IPS DF 19.7 (cell line): ENCODE measurements at regions not wholly inside any gene's neighbourhood (a gene's known extent, or its start where the extent isn't known, plus 50 kb on each side); places are given as distances from the start of the nearest gene placed in this dataset.
"Not testable (repeated sequence)": the region's sequence is repeated elsewhere in the genome, so short reads cannot be mapped to it uniquely, and the experiment has no call there.

ENCODE experiments used
- DNase-seq: peaks from one replicate; pipeline ENCODE4 v3.0.0-alpha.2; 2013; ENCODE audit warnings: low read depth, low spot score

- no peak for DNase-seq
These were observed 146.4 kb upstream of the GALNT2 start for GRCh38 chr1:229920683-229921082.

GRCh38 chr1:229922249-229922648 is 144.8 kb upstream of the GALNT2 start:
- DNase-seq: no peak

- DNase-seq: no peak
These were observed 142.4 kb upstream of the GALNT2 start for GRCh38 chr1:229924639-229925038.

- DNase-seq: no peak
These were observed 138.3 kb upstream of the GALNT2 start for GRCh38 chr1:229928767-229929166.

GRCh38 chr1:229931751-229932150 is 135.3 kb upstream of the GALNT2 start:
- DNase-seq: not testable (repeated sequence)

- DNase-seq: not testable (repeated sequence)
These were observed 131.9 kb upstream of the GALNT2 start for GRCh38 chr1:229935157-229935556.

GRCh38 chr1:229938551-229938950 is 128.5 kb upstream of the GALNT2 start:
- DNase-seq: no peak

- DNase-seq: no peak
These were observed 126.4 kb upstream of the GALNT2 start for GRCh38 chr1:229940684-229941083.

- DNase-seq: no peak
These were observed 125.9 kb upstream of the GALNT2 start for GRCh38 chr1:229941160-229941559.

- no peak for DNase-seq
These were observed 125.2 kb upstream of the GALNT2 start for GRCh38 chr1:229941831-229942230.

- DNase-seq: no peak
These were observed 124.5 kb upstream of the GALNT2 start for GRCh38 chr1:229942501-229942900.

GRCh38 chr1:229943148-229943714 is 123.8 kb upstream of the GALNT2 start:
- no peak for DNase-seq

- DNase-seq: no peak
These were observed 122.9 kb upstream of the GALNT2 start for GRCh38 chr1:229943988-229944743.

GRCh38 chr1:229945795-229946194 is 121.2 kb upstream of the GALNT2 start:
- no peak for DNase-seq

- no peak for DNase-seq
These were observed 119.1 kb upstream of the GALNT2 start for GRCh38 chr1:229947968-229948367.

- DNase-seq: no peak
These were observed 118.6 kb upstream of the GALNT2 start for GRCh38 chr1:229948438-229948837.

- no peak for DNase-seq
These were observed 117.5 kb upstream of the GALNT2 start for GRCh38 chr1:229949500-229949899.

- DNase-seq: no peak
These were observed 117.0 kb upstream of the GALNT2 start for GRCh38 chr1:229950020-229950419.

- no peak for DNase-seq
These were observed 116.1 kb upstream of the GALNT2 start for GRCh38 chr1:229950908-229951307.

- no peak for DNase-seq
These were observed 115.0 kb upstream of the GALNT2 start for GRCh38 chr1:229951856-229952534.

GRCh38 chr1:229952670-229953520 is 114.1 kb upstream of the GALNT2 start:
- no peak for DNase-seq

GRCh38 chr1:229953736-229954326 is 113.2 kb upstream of the GALNT2 start:
- no peak for DNase-seq
